A549 (cell line): ENCODE measurements at regions not wholly inside any gene's neighbourhood (a gene's known extent, or its start where the extent isn't known, plus 50 kb on each side); places are given as distances from the start of the nearest gene placed in this dataset.

Experiments
- ATAC-seq, 2 experiments: fragments of 200-7000 bp in 1 of 2; fragments of >200 bp in 1 of 2; cut with Nextera tagmentation in 1 of 2; cut with Tn5 transposase in 1 of 2; 3 replicates each; pipeline versions ENCODE4 v1.8.0 to v1.9.1; 2018 to 2020; ENCODE audit warnings: mild to moderate bottlenecking in 1 of 2, moderate library complexity in 1 of 2
- CTCF ChIA-PET: fragments of 300-600 bp; sonication (Branson Sonifier 250); formaldehyde crosslinking; extraction: SDS; loops from one replicate; lab custom pipeline; 2021; ENCODE audit warnings: antibody characterized with exemption, inconsistent platforms; lab: Yijun Ruan, JAX
- POLR2A ChIA-PET: fragments of 350-600 bp; formaldehyde crosslinking; extraction: SDS; loops from one replicate; lab custom pipeline; 2021; ENCODE audit warnings: antibody characterized with exemption, inconsistent platforms; lab: Yijun Ruan, JAX
- DNase-seq, 2 experiments: peaks; one replicate each; pipeline versions ENCODE4 v3.0.0 to v3.0.0-alpha.2; 2011 to 2016; ENCODE audit warnings: low read depth in 1 of 2, low spot score in 1 of 2
- FAIRE-seq: peaks from 2 replicates; lab custom pipeline; 2011; peaks lifted over from hg19 to GRCh38; lab: Jason Lieb, UNC
- H3K27ac ChIP-seq, 2 experiments: fragments of >200 bp; sonication (Bioruptor Twin); formaldehyde crosslinking; 3 replicates each; pipeline ENCODE4 v1.5.1; 2016 to 2017
- H3K4me1 ChIP-seq: fragments of >200 bp; sonication (Bioruptor Twin); formaldehyde crosslinking; 3 replicates; pipeline ENCODE4 v1.6.1; 2016
- H3K4me2 ChIP-seq: fragments of >200 bp; sonication (Bioruptor Twin); formaldehyde crosslinking; 3 replicates; pipeline ENCODE4 v1.6.1; 2016
- H3K4me3 ChIP-seq: fragments of >200 bp; sonication (Bioruptor Twin); formaldehyde crosslinking; 3 replicates; pipeline ENCODE4 v1.5.1; 2016
- H3K9me3 ChIP-seq: fragments of >200 bp; sonication (Bioruptor Twin); formaldehyde crosslinking; 3 replicates; pipeline ENCODE4 v1.6.1; 2016
- BHLHE40 ChIP-seq: IDR thresholded peaks from 2 replicates; pipeline ENCODE4 v1.6.1; 2012; ENCODE audit warnings: low read depth, low read length, inconsistent platforms
- CBX2 ChIP-seq: fragments of 200-600 bp; sonication (generic); IDR thresholded peaks from 2 replicates; pipeline ENCODE4 v1.6.1; 2016; ENCODE audit warnings: low read depth, mild to moderate bottlenecking, borderline replicate concordance
- ESRRA ChIP-seq: fragments of 150-350 bp; IDR thresholded peaks from 2 replicates; pipeline ENCODE4 v1.6.1; 2014; ENCODE audit warnings: mild to moderate bottlenecking, low read length, borderline replicate concordance
- FOSB ChIP-seq: fragments of 250-450 bp; sonication (Bioruptor Pico); IDR thresholded peaks from 2 replicates; pipeline ENCODE4 v1.5.0; 2020; ENCODE audit warnings: mild to moderate bottlenecking, moderate library complexity
- FOSL2 ChIP-seq, 2 experiments: fragments of 450-650 bp in 1 of 2; fragments of >200 bp in 1 of 2; sonication (Bioruptor Twin) in 1 of 2; formaldehyde crosslinking; IDR thresholded peaks; 2 replicates each; pipeline versions ENCODE4 v1.5.0 to v1.6.1; 2016 to 2020; ENCODE audit warnings: mild to moderate bottlenecking in 1 of 2, moderate library complexity in 1 of 2
- HOXA7 ChIP-seq: fragments of 250-450 bp; sonication (Bioruptor Pico); IDR thresholded peaks from 2 replicates; pipeline ENCODE4 v1.5.0; 2020; ENCODE audit warnings: mild to moderate bottlenecking, moderate library complexity
- HOXB5 ChIP-seq: fragments of 250-450 bp; sonication (Bioruptor Pico); IDR thresholded peaks from 2 replicates; pipeline ENCODE4 v1.5.0; 2020; ENCODE audit warnings: mild to moderate bottlenecking, moderate library complexity
- JUNB ChIP-seq: fragments of >200 bp; sonication (Bioruptor Twin); formaldehyde crosslinking; IDR thresholded peaks from 2 replicates; pipeline ENCODE4 v1.6.1; 2016
- KDM5A ChIP-seq: fragments of 200-600 bp; sonication (generic); IDR thresholded peaks from 2 replicates; pipeline ENCODE4 v1.6.1; 2016; ENCODE audit warnings: antibody characterized with exemption, mild to moderate bottlenecking
- MAFK ChIP-seq: fragments of 450-650 bp; IDR thresholded peaks from 2 replicates; pipeline ENCODE4 v1.6.1; 2014; ENCODE audit not compliant: partially characterized antibody
- MAZ ChIP-seq: fragments of 150-350 bp; IDR thresholded peaks from 2 replicates; pipeline ENCODE4 v1.6.1; 2014; ENCODE audit warnings: antibody characterized with exemption, low read depth, low read length, borderline replicate concordance
- MYC ChIP-seq: IDR thresholded peaks from 2 replicates; pipeline ENCODE4 v1.6.1; 2012; ENCODE audit warnings: mild to moderate bottlenecking, inconsistent platforms, low read length, improper control_type of control experiment, borderline replicate concordance
- POLR2A ChIP-seq: IDR thresholded peaks from 2 replicates; pipeline ENCODE4 v1.6.1; 2012; ENCODE audit warnings: mild to moderate bottlenecking, low read length
- POLR2AphosphoS2 ChIP-seq: conservative IDR thresholded peaks from 2 replicates; pipeline ENCODE4 v1.6.1; 2012; ENCODE audit warnings: low read length, improper control_type of control experiment, inconsistent platforms
- RARB ChIP-seq: fragments of 250-450 bp; sonication (Bioruptor Pico); IDR thresholded peaks from 2 replicates; pipeline ENCODE4 v1.8.0; 2021; ENCODE audit warnings: mild to moderate bottlenecking, moderate library complexity
- RCOR1 ChIP-seq: fragments of 150-350 bp; IDR thresholded peaks from 2 replicates; pipeline ENCODE4 v1.6.1; 2014; ENCODE audit warnings: antibody characterized with exemption, low read length, low read depth
- SMC3 ChIP-seq: fragments of >200 bp; sonication (Bioruptor Twin); formaldehyde crosslinking; IDR thresholded peaks from 3 replicates; pipeline ENCODE4 v1.6.1; 2018; ENCODE audit warnings: inconsistent platforms
- SREBF2 ChIP-seq: fragments of 450-650 bp; IDR thresholded peaks from 2 replicates; pipeline ENCODE4 v1.6.1; 2014; ENCODE audit warnings: mild to moderate bottlenecking, moderate library complexity
- TFCP2L1 ChIP-seq: fragments of 250-450 bp; sonication (Bioruptor Pico); IDR thresholded peaks from 2 replicates; pipeline ENCODE4 v1.5.0; 2021; ENCODE audit warnings: mild to moderate bottlenecking
- TP53 ChIP-seq: fragments of 250-450 bp; sonication (Bioruptor Pico); IDR thresholded peaks from 2 replicates; pipeline ENCODE4 v1.5.0; 2021; ENCODE audit warnings: mild to moderate bottlenecking, moderate library complexity
- WGBS: methylation state at CpG from one replicate; pipeline ENCODE4 v1.1.6; 2017; ENCODE audit errors: missing lambda C conversion rate; 5-methylcytosine and 5-hydroxymethylcytosine counted together
- TF ChIP-seq, protein P1 (sequence below): IDR thresholded peaks from 2 replicates; pipeline ENCODE4 v1.6.1; 2012; ENCODE audit warnings: low read depth, borderline replicate concordance
- TF ChIP-seq, protein P2 (sequence below): IDR thresholded peaks from 2 replicates; pipeline ENCODE4 v1.6.1; 2012
- TF ChIP-seq, protein P3 (sequence below): IDR thresholded peaks from 2 replicates; pipeline ENCODE4 v1.6.1; 2012

DNA sequence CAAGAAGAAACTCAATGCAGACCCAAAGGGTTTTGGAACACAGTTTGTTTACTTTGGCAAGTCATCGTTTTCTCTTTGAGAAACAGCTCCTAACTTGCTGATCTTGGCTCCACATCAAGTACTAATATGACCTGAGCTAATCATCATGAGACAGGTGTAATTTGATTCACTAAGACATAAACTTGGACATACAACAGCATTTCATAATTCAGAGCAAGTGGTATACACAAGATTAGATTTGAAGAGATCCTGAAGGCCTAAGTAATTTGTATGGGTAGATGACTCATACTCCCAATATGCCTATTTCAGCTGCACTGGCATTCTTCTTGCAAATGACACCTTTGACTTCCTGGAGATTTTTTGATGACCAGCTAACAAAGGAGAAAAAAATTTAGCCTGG lies 1521.7 kb downstream of the RPA4 start:
- no peaks in the 10 kb centered on the region for H3K9me3 ChIP-seq
- H3K27ac ChIP-seq: no peak overlapping the region
- no peak overlapping the region for H3K4me2 ChIP-seq
- no peak for ATAC-seq
- H3K4me3 ChIP-seq: no peak overlapping the region
- no peak for TF ChIP-seq SMC3
- no peak for TF ChIP-seq ESRRA
- TF ChIP-seq MAFK: peak; percentile 24
- no peak for TF ChIP-seq JUNB
- TF ChIP-seq SREBF2: no peak
- TF ChIP-seq CBX2: no peak
- POLR2A ChIA-PET: no interaction called here
- peak; percentile 56 for FAIRE-seq
- 0% methylated on average over 1 of the region's 1 CpG for WGBS
- H3K4me1 ChIP-seq: no peaks in the 10 kb centered on the region
- DNase-seq: no peak
- CTCF ChIA-PET: no interaction called here

DNA sequence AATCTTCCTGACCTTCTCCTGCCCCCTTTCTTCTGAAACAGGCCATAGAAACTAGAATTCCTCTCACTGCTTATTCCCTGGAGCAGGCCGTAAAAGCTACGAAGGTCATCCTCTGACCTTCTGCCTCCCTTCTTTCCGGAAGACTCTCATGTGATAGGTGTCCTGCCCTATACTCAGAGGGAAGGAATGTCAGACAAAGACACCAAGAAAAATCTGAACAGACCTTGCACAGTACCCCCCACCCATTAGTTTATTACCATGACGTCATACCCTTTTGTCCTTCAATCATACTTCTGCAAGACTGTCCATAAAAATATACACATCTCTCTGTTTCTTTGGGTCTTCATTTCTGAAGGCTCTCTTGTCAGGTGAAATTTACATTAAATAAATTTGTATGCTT lies 1523.9 kb downstream of the RPA4 start:
- Histone ChIP-seq H3K4me3 (no peak overlapping the region), H3K27ac (no peak overlapping the region), H3K4me1 (no peaks in the 10 kb centered on the region), H3K9me3 (no peaks in the 10 kb centered on the region), H3K4me2 (no peak overlapping the region)
- no peak for DNase-seq
- CTCF ChIA-PET: no interaction called here
- no peak for FAIRE-seq
- 54% methylated on average over 4 of the region's 4 CpGs for WGBS
- TF ChIP-seq MYC: no peak
- TF ChIP-seq, protein P1, sequence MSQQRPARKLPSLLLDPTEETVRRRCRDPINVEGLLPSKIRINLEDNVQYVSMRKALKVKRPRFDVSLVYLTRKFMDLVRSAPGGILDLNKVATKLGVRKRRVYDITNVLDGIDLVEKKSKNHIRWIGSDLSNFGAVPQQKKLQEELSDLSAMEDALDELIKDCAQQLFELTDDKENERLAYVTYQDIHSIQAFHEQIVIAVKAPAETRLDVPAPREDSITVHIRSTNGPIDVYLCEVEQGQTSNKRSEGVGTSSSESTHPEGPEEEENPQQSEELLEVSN: no peak
- no peak for TF ChIP-seq HOXB5 (CRISPR knock-in tag)
- no peak for TF ChIP-seq FOSB (CRISPR knock-in tag)
- no peak for TF ChIP-seq BHLHE40
- TF ChIP-seq MAFK: no peak
- TF ChIP-seq, protein P2, sequence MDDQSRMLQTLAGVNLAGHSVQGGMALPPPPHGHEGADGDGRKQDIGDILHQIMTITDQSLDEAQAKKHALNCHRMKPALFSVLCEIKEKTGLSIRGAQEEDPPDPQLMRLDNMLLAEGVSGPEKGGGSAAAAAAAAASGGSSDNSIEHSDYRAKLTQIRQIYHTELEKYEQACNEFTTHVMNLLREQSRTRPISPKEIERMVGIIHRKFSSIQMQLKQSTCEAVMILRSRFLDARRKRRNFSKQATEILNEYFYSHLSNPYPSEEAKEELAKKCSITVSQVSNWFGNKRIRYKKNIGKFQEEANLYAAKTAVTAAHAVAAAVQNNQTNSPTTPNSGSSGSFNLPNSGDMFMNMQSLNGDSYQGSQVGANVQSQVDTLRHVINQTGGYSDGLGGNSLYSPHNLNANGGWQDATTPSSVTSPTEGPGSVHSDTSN: no peak
- no peak for TF ChIP-seq TFCP2L1
- TF ChIP-seq POLR2AphosphoS2: no peak
- TF ChIP-seq KDM5A: no peak
- TF ChIP-seq POLR2A: no peak
- TF ChIP-seq MAZ: no peak
- no peak for TF ChIP-seq TP53
- no peak for TF ChIP-seq FOSL2 (IDR thresholded peaks at IDR 0.05)
- no peak for TF ChIP-seq FOSL2 (CRISPR knock-in tag; IDR thresholded peaks at IDR 0.05)
- TF ChIP-seq, protein P3, sequence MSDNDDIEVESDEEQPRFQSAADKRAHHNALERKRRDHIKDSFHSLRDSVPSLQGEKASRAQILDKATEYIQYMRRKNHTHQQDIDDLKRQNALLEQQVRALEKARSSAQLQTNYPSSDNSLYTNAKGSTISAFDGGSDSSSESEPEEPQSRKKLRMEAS: no peak
- ATAC-seq: no peak
- POLR2A ChIA-PET: no interaction called here

DNA sequence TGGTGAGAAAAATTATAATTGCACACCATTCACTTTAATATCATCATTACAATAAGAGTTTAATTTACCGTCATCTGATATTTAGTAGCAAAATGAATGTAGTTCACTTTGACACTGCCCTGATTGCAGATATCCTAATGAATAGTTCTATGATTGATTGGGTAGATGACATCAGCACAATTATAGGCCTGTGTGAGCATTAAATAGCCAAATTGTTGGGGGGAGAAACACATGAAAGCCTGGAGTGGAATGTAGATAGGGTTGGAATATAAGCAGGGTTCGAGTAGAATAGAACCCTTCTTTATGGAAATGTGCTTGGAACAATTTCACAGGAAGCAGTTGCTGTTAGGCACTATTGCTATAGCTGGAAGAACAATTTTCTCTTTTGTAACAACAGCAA lies 1526.2 kb downstream of the RPA4 start:
- ATAC-seq: no peak
- no peak for DNase-seq
- Histone ChIP-seq H3K9me3 (no peaks in the 10 kb centered on the region), H3K4me1 (no peaks in the 10 kb centered on the region), H3K4me2 (no peak overlapping the region), H3K27ac (no peak overlapping the region), H3K4me3 (no peak overlapping the region)
- WGBS: 48% methylated on average over 2 of the region's 2 CpGs
- TF ChIP-seq HOXA7 (CRISPR knock-in tag) (no peak), RARB (CRISPR knock-in tag) (no peak)
- TF ChIP-seq, protein P3: no peak
- ChIA-PET POLR2A (no interaction called here), CTCF (no interaction called here)
- no peak for FAIRE-seq

DNA sequence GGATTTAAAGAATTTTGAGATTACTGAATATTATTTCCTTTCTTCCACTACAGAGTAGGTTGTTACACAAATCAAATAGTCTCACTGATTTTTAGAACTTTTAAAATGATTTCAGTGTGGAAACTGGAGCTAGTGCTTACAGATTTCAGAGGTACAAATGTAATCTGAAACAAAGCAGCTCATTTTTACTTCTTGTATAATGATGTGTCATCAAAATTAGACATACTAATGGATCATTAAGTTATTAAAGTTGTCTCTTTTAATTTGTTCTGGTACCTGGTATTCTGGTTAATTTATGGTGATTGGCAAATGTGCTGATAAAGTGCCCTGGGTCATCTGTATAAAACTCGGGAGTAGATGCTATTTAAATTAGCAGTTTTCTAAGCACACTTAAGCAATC lies 1528.3 kb downstream of the RPA4 start:
- no peaks in the 10 kb centered on the region for H3K9me3 ChIP-seq
- CTCF ChIA-PET: no interaction called here
- H3K4me1 ChIP-seq: no peaks in the 10 kb centered on the region
- ATAC-seq (no peak), FAIRE-seq (no peak), DNase-seq (no peak)
- no peak overlapping the region for H3K4me3 ChIP-seq
- no peak overlapping the region for H3K27ac ChIP-seq
- H3K4me2 ChIP-seq: no peak overlapping the region
- POLR2A ChIA-PET: no interaction called here
- peak; percentile 70 for TF ChIP-seq MAFK
- no peak for TF ChIP-seq RCOR1
- TF ChIP-seq, all 56 proteins: peak for 1
- WGBS: 0% methylated on average over 1 of the region's 1 CpG
